ENCODE measurements at regions not wholly inside any gene's neighbourhood (a gene's known extent, or its start where the extent isn't known, plus 50 kb on each side); places are given as distances from the start of the nearest gene placed in this dataset.
A peak's percentile ranks its signal among the peaks of the same experiment; 100 is the strongest.

DNA sequence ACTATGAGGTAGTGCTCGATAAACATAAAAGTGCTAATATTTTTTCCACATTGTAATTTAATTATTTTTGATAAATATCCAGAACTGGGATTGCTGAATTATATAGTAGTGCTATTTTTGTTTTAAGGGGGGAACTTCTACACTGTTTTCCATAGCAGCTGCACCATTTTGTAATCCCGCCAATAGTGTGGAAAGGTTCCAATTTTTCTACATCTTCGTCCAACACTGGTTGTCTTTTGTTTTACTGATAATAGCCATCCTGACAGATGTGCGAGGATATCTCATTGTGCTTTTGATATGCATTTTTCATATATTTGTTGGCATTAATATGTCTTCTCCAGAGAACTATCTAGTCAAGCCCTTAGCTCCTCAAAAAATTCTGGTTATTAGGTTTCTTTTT, 259.6 kb upstream of the KCNJ16 start:
- no peak for DNase-seq (ENCODE audit: low read depth)
- TF ChIP-seq, protein P1, sequence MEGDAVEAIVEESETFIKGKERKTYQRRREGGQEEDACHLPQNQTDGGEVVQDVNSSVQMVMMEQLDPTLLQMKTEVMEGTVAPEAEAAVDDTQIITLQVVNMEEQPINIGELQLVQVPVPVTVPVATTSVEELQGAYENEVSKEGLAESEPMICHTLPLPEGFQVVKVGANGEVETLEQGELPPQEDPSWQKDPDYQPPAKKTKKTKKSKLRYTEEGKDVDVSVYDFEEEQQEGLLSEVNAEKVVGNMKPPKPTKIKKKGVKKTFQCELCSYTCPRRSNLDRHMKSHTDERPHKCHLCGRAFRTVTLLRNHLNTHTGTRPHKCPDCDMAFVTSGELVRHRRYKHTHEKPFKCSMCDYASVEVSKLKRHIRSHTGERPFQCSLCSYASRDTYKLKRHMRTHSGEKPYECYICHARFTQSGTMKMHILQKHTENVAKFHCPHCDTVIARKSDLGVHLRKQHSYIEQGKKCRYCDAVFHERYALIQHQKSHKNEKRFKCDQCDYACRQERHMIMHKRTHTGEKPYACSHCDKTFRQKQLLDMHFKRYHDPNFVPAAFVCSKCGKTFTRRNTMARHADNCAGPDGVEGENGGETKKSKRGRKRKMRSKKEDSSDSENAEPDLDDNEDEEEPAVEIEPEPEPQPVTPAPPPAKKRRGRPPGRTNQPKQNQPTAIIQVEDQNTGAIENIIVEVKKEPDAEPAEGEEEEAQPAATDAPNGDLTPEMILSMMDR (conservative IDR thresholded peaks at IDR 0.05; ENCODE audit: low read depth, low read length) = no peak

DNA sequence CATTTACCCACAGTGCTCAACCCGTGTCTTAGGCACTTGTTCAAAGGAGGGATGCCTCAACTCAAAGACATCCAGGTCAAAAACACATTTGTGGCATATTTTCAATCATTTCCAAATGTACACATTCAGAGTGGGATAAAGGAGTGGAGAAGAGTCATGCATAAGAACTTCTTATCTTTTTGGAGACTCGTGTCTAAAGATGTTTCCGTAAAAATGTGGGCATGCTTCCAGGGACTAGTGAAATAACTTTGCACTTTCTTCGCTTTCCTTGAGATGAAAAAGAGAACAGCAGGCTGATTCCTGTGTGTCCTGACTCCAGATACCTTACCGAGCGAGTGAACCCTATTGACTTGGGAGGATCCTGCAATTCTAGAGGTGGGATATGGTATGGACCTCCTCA, 256.6 kb upstream of the KCNJ16 start:
- TF ChIP-seq, protein P1 (conservative IDR thresholded peaks at IDR 0.05; ENCODE audit: low read depth, low read length) = no peak
- H3K4me3 ChIP-seq (ENCODE audit: low read length) = no peak overlapping the region
- no peak for DNase-seq (ENCODE audit: low read depth)

More for the DNA sequence above, 259.6 kb upstream of the KCNJ16 start:
- no peak overlapping the region for H3K4me3 ChIP-seq (ENCODE audit: low read length)

DNA sequence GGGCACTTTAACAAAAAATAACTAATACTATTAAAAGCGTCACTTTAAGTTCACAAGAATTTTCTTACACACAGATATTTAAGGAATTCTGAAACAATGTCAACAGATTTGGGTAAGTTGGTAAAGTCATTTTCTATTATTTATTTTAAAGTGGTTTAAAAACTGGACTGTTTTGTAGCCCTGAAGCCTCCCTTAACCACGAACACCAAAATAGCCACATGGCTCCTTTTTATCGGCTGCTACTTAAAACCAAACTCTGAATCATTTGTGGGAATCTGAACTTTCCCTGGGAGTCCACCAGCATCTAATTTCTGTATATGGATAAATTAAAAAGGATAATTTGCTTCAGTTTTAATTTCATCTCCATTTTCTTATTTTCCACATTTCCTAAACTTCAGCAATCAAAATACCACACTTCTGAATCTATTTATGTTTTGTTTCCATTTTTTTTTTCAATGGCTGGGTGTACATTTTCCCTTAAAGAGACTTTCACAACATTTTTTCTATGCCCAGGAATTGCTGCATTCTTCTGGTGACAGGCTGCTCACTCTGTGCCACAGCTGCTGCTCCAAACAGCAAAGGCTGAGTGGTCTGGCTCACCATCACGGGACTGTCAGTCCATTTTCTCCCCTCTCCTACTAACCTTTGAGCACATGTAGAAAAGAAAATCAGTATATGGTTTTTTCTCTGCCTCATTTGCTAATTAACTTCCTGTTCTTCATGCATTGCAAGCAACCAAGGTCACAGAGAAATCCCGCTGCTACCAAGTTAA, 255.5 kb upstream of the KCNJ16 start:
- H3K4me3 ChIP-seq (ENCODE audit: low read length) = no peak overlapping the region
- TF ChIP-seq, protein P1 (conservative IDR thresholded peaks at IDR 0.05; ENCODE audit: low read depth, low read length) = no peak
- peak; percentile 16 for DNase-seq (ENCODE audit: low read depth)

DNA sequence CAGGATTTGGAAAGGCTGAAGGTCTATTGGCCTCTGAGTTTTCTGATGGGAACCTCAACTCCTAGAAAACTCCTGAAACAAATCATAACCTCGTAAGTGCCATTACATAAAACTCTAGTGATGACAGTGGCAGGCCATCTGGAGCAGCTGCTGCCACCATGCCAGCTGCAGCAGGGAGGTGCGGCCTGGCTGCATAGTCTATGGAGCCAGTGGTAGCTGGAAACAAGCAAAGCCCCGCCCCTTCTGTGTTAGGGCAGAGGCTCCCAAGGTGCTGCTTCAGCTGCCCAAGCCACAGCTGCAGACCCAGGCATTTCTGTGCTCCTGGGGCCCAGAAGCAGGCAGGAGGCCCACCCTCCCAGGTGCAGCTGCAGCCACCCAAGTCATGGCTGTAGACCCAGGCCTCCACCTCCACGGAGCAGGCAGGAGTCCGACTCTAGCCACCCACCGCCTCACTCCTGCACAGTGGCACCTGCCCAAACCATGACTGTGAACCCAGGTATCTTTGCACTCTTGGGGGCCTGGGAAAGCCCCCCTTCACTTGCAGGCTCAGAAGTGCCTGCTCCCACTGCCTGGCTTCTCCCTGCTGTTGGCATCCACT, 254.1 kb upstream of the KCNJ16 start:
- TF ChIP-seq, protein P1 (conservative IDR thresholded peaks at IDR 0.05; ENCODE audit: low read depth, low read length) = no peak
- no peak for DNase-seq (ENCODE audit: low read depth)

DNA sequence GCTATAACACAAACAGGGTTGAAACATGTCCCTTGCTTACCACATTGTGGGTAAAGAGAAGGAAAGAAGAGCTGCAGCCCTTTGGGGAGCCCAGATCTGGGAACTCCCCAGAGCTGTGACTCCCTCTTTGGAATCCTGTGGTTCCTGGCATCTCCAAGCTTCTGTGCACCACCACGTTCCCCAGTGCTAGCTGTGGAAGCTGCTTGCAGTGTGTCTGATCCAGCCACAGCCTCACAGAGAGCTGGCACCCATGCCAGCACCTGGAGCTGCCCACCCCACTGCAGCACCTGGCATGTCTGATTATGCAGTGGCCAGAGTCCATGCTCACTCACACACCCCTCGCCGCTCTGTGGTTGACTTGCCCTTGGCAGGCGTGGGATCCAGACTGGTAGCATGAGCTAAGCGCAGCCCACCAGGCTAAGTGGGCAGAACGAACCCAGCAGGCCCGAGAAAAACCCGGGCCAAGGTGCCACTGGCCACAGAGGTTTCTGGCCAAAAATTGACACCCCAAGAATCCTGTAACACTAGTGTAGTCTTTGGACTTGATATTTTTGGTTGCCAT, 252.6 kb upstream of the KCNJ16 start:
- DNase-seq (ENCODE audit: low read depth) = no peak
- TF ChIP-seq, protein P1 (conservative IDR thresholded peaks at IDR 0.05; ENCODE audit: low read depth, low read length) = no peak

More for the DNA sequence above, 254.1 kb upstream of the KCNJ16 start:
- H3K4me3 ChIP-seq (ENCODE audit: low read length) = no peak overlapping the region

DNA sequence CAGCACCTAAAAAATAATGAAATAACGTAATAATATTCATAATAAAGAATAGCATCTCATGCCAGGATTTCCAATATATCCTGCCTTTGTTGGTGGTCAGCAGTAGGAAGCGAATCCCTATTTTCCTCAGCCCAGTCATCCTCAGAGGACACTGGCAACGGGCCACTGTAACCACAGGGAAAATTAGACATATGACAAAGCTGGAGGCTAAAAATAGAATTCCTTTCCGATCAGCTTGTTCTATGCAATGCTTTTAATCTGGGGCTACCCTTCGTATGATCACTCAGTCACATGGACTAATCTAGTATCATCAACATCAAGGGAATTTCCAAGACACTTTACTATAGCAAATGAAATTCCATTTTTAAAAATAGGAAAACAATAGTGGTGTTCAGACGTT, 246.9 kb upstream of the KCNJ16 start:
- no peak overlapping the region for H3K4me3 ChIP-seq (ENCODE audit: low read length)
- DNase-seq (ENCODE audit: low read depth) = peak; percentile 48
- TF ChIP-seq, protein P1 (conservative IDR thresholded peaks at IDR 0.05; ENCODE audit: low read depth, low read length) = no peak

More for the DNA sequence above, 252.6 kb upstream of the KCNJ16 start:
- H3K4me3 ChIP-seq (ENCODE audit: low read length) = no peak overlapping the region

Measured in retinal pigment epithelial cell (primary cell).